HG02678 (cell line): ENCODE measurements at regions not wholly inside any gene's neighbourhood (a gene's known extent, or its start where the extent isn't known, plus 50 kb on each side); places are given as distances from the start of the nearest gene placed in this dataset.
"Not testable (repeated sequence)": the region's sequence is repeated elsewhere in the genome, so short reads cannot be mapped to it uniquely, and the experiment has no call there.

Experiments
- ATAC-seq: cut with Tn5 transposase; IDR thresholded peaks from one replicate; pipeline ENCODE4 v1.9.1; 2021; ENCODE audit warnings: mild to moderate bottlenecking, moderate library complexity; ENCODE audit not compliant: unreplicated experiment

- ATAC-seq: no peak
Measured at GRCh38 chr10:94218493-94219183, 144.1 kb downstream of the NOC3L start.

- no peak for ATAC-seq
Measured at GRCh38 chr10:94219829-94220228, 142.9 kb downstream of the NOC3L start.

- no peak for ATAC-seq
Measured at GRCh38 chr10:94220717-94221116, 142.0 kb downstream of the NOC3L start.

GRCh38 chr10:94223702-94224370, 138.9 kb downstream of the NOC3L start:
- no peak for ATAC-seq

GRCh38 chr10:94224656-94225055, 138.1 kb downstream of the NOC3L start:
- no peak for ATAC-seq

GRCh38 chr10:94225589-94225988, 137.2 kb downstream of the NOC3L start:
- no peak for ATAC-seq

- no peak for ATAC-seq
Measured at GRCh38 chr10:94230134-94230785, 132.5 kb downstream of the NOC3L start.

- no peak for ATAC-seq
Measured at GRCh38 chr10:94232711-94233383, 129.9 kb downstream of the NOC3L start.

GRCh38 chr10:94235461-94235860, 127.3 kb downstream of the NOC3L start:
- ATAC-seq: no peak

GRCh38 chr10:94238006-94238617, 124.6 kb downstream of the NOC3L start:
- ATAC-seq: no peak

GRCh38 chr10:94239696-94240095, 123.0 kb downstream of the NOC3L start:
- ATAC-seq: no peak

GRCh38 chr10:94240491-94240890, 122.2 kb downstream of the NOC3L start:
- no peak for ATAC-seq

GRCh38 chr10:94240901-94241300, 121.8 kb downstream of the NOC3L start:
- ATAC-seq: no peak

GRCh38 chr10:94251098-94251497, 111.6 kb downstream of the NOC3L start:
- no peak for ATAC-seq

- no peak for ATAC-seq
Measured at GRCh38 chr10:94251568-94251967, 111.2 kb downstream of the NOC3L start.

GRCh38 chr10:94257407-94257806, 105.3 kb downstream of the NOC3L start:
- ATAC-seq: not testable (repeated sequence)

GRCh38 chr10:94260455-94260854, 102.3 kb downstream of the NOC3L start:
- ATAC-seq: no peak

- ATAC-seq: no peak
Measured at GRCh38 chr10:94264085-94264484, 98.7 kb downstream of the NOC3L start.

- no peak for ATAC-seq
Measured at GRCh38 chr10:94266091-94266490, 96.6 kb downstream of the NOC3L start.

GRCh38 chr10:94268652-94269051, 94.1 kb downstream of the NOC3L start:
- ATAC-seq: no peak

- ATAC-seq: no peak
Measured at GRCh38 chr10:94274142-94274787, 88.5 kb downstream of the NOC3L start.
